ENCODE measurements at regions not wholly inside any gene's neighbourhood (a gene's known extent, or its start where the extent isn't known, plus 50 kb on each side); places are given as distances from the start of the nearest gene placed in this dataset.
"Not testable (repeated sequence)": the region's sequence is repeated elsewhere in the genome, so short reads cannot be mapped to it uniquely, and the experiment has no call there.

- DNase-seq, result peak; percentile 31
These were observed 951.6 kb downstream of the ANKRD7 start for GRCh38 chr7:119175911-119176627.

GRCh38 chr7:119177863-119178262 is 953.4 kb downstream of the ANKRD7 start:
- no peak for DNase-seq

- DNase-seq, result no peak
These were observed 959.8 kb downstream of the ANKRD7 start for GRCh38 chr7:119184124-119184788.

DNA sequence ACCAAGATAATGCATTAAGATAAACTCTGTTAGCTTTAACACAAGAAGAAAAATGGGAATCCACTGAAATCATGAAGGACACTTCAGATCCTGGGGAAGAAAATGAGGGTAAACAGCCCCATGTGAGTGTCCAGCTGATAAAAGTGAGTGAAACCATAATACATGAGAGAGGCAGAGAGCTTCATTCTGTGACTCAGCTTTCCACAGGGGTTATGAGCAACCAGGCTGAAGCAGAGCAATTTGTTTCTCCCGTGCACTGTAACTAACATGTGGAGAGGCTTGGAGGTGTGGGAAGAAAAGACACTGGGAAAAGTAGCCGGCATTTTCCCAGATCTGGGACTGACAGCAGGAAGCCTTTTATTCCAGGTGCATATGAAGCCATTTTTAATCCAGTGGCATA is 971.7 kb downstream of the ANKRD7 start:
- DNase-seq, result no peak

DNA sequence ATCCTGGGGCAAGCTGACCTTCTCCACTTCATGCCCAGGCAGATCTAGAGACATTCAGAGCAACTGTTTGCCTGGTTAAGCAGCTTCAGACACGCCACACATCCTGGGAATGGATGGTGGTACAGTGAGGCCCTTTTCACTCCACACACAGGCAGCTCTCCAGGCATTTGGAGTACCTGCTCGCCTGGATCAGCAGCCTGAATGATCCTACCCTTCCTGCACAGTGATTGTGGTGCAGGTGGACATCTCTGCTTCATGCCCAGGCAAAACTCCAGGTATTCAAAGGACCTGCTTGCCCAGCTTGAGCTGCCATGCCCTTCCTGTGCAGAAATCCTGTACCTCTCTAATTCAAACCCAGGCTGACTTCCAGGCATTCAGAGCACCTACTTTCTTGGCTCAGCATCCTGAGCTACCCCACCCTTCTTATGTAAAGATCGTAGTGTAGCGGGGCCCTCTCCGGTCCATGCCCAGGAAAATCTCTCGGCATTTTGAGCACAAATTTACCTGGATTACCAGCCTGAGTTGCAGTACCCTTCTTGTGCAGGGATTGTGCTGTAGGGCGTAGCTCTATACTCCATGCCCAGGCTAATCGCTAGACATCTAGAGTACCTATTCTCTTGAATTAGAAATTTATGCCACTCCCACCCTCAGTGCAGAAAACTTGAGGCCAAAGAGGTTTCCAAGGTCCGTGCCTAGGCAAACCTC is 972.8 kb downstream of the ANKRD7 start:
- DNase-seq, result no peak

- no peak for DNase-seq
These were observed 973.5 kb downstream of the ANKRD7 start for GRCh38 chr7:119197877-119198527.

- DNase-seq, result no peak
These were observed 995.2 kb downstream of the ANKRD7 start for GRCh38 chr7:119219663-119220062.

- DNase-seq, result no peak
These were observed 999.4 kb downstream of the ANKRD7 start for GRCh38 chr7:119223930-119224329.

- DNase-seq, result no peak
These were observed 1004.0 kb downstream of the ANKRD7 start for GRCh38 chr7:119228482-119228881.

GRCh38 chr7:119232091-119232490 is 1007.6 kb downstream of the ANKRD7 start:
- no peak for DNase-seq

- no peak for DNase-seq
These were observed 1008.5 kb downstream of the ANKRD7 start for GRCh38 chr7:119233015-119233414.

DNA sequence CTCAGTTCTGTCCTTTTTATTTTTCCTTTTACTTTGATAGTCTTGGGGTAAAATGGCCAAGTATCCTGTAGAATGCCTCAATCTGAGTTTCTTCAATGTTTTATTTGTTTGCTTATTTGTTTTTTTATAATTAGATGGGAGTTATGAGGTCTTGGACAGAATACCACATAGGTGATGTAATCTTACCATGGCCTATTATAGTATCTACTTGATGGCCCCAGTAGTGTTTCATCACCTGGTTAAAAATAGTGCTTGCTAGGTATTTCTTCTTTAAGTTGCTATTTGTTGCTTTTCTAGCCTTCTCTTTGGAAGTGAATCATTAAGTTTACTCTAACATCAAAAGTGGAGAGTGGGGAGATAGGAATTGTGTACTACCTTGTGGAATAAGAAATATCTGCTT is 1020.0 kb upstream of the KCND2 start:
- DNase-seq, result no peak

DNA sequence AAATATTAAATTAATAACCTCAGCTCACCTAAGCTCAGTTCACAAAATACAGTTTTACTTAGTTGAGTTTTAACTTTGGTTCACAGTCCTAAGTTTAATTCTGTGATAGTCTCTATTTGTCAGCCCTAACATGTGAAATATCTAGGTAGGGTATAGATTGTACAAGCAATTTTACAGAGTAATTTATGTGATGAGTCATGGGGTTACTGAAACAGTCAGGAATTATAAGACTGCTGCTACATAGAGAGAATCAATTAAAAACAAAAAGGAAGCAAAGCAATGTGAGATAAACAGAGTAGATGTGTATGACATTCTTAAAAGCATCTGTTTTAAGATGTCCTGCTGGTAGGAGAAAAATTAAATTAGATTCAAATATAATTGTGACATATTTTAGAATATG is 1018.2 kb upstream of the KCND2 start:
- no peak for DNase-seq

DNA sequence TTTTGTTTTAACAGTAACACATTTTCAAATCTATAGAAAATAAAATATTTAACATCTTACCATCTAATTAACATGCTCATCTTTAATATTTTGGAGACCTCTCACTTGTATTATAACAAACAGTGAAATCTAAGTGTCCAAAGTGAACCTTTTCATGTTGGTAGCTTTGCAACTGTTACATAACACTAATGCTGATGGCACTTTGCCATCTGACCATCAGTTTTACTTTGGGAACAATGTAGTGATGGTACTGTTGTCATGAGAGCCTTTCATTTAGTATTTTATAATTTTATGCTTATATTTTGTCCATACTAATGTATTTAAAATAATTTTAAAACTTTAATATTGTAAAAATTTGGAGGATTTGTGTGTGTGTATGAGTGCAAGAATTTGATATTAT is 1017.0 kb upstream of the KCND2 start:
- DNase-seq, result no peak

- DNase-seq, result no peak
These were observed 1016.4 kb upstream of the KCND2 start for GRCh38 chr7:119256446-119257131.

GRCh38 chr7:119266790-119267189 is 1006.2 kb upstream of the KCND2 start:
- DNase-seq, result not testable (repeated sequence)

DNA sequence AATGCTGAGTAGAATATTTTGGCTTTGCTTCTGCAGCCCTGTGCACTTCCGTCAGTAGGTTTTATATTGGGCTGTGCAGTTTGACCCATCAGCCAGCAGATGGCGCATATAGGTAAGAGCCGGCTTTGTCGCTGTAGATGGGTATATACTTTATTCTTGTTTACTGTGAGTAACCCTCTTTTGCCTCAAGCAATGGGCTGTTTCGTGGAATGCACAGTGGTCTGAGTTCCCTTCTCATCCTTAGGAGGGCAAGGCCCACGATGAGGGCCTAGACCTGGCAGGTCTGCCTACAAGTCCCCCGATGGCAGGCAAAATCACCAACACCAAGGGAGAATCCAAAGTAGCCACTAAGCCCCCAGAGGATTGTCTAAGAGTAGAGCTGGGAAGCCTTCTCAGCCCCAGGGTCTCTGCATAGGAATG is 1002.9 kb upstream of the KCND2 start:
- no peak for DNase-seq

DNA sequence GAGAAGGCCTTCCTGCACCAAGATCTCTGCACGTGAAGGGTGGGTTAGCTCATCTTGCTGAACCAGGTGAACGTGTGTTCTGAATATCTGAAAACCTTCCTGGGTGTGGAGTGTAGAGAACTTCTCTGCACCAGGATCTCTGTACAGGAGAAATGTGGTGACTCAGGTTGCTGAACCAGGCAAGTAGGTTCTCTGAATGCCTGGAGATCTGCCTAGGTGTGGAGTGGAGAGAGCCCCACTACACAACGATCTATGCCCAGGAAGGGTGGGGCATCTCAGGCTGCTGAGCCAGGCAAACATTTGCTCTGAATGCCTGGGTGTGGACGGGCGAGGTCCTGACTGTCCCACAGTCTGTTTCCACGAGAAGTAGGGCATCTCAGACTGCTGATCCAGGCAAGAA is 1002.3 kb upstream of the KCND2 start:
- DNase-seq, result no peak

DNA sequence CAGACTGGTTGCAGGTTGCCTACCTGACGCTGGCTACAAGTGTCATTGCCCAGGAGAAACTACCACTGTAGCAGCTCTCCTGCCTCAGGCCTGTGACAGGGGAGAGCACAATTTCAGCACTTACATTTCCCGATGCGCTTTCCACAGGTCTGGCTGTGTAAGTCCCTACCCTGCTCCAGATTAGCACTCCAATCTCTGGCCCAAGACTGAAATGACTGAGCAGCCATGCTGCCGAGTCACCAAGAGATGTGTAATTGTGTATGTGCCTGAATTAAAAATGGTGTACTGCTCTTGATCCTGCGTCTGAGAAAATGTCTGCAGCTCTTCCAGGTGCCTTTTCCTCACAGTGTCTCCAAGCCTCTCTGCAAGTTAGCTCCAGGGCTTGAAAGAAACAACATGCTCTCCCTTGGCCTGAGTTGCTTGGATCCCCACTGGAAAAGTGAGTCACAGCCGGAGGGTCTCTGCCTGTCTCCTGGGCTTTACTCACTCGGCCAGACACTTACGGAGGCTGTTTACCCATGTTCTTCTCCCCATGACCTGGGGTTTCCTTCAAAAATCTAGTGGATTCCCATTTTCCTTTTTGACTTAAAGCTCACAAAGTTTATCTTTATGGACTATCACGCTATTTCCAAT is 1001.7 kb upstream of the KCND2 start:
- DNase-seq, result no peak

DNA sequence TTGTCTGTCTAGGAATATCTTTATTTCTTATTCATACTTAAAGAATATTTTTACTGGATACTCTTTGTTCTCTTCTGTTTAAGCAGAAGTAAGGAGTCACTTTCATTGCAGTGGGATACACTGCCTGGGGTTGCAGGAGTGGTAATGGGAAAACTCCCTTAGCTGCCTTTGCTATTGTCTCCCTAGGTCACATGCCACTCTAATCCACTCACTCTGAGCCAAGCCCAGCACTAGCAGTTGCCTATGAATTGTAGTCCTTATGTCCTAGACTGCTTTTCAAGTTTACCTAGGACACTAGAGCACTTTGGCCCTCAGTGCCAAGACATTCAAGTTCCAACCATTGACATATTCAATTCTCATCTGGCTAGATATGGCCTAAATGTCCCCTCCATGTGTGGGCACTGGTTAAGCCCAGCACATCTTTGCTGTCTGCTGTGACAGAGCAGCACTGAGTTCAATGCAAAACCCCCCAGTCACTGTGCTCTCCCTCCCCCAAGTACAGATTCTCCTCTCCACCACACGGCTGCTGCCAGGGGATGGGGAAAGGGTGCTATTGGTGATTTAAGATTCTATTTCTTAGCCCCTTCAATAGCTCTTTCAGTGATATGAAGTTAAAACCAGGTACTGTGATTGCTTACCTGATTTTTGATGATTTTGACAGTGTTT is 991.7 kb upstream of the KCND2 start:
- no peak for DNase-seq

DNA sequence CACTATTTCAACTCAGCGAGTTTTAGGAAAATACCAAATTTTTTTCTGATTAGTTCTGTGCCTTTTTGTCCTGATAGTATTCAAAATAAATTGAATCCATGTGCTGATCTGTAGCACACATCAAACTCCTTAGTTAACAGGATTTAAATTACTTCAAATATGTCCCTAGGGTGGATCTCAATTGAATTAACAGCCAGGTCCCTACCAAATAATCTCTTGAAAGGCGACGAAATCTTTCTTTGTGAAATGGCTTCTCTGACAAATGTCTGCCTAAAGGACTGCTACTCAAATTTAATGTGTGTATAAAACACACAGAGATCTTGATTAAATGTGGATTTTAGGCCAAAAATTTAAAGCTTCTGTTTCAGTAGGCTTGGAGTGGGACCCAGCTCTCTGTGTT is 989.6 kb upstream of the KCND2 start:
- DNase-seq, result no peak

DNA sequence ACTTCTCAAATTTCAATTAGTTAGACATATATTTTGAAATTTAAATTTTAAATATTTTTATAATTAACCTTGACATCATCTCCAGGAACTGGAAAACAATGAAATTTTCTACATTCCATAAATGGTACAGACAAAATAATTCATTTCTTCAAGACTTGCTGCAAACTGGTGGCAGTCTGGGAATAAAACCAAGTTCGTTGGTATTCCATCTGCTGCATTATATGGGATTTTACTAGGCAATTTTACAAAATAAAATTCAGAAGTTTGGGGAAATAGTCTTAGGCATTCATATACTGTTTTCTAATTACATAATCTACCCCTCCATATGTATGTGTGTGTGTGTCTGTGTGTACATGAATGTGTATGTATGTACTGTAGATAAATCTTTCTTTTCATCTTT is 984.6 kb upstream of the KCND2 start:
- DNase-seq, result no peak
